HEK293 (cell line): ENCODE measurements at regions not wholly inside any gene's neighbourhood (a gene's known extent, or its start where the extent isn't known, plus 50 kb on each side); places are given as distances from the start of the nearest gene placed in this dataset.

Experiments used
- CTCF ChIA-PET: fragments of 350-600 bp; formaldehyde crosslinking; extraction: SDS; loops from one replicate; lab custom pipeline; 2021; ENCODE audit warnings: antibody characterized with exemption; lab: Yijun Ruan, JAX
- POLR2A ChIA-PET: fragments of 300-600 bp; formaldehyde crosslinking; extraction: SDS; loops from one replicate; lab custom pipeline; 2020; ENCODE audit warnings: antibody characterized with exemption, inconsistent platforms; lab: Yijun Ruan, JAX
- H3K27ac ChIP-seq: fragments of 200-500 bp; sonication (Bioruptor generic); 2 replicates; pipeline ENCODE4 v1.5.1; 2014; ENCODE audit warnings: low read depth, low read length, control low read depth, inconsistent platforms; ENCODE audit errors: extremely low read depth
- H3K36me3 ChIP-seq, 2 experiments: fragments of 200-500 bp in 1 of 2; sonication (Bioruptor generic) in 1 of 2; 1 replicate in 1 of 2; 2 replicates in 1 of 2; pipeline ENCODE4 v1.5.1; 2014 to 2017; ENCODE audit warnings: inconsistent platforms in 2 of 2, low read length in 2 of 2; ENCODE audit not compliant: control insufficient read depth in 2 of 2, insufficient read depth in 1 of 2
- H3K4me1 ChIP-seq: fragments of 200-500 bp; sonication (Bioruptor generic); 2 replicates; pipeline ENCODE4 v1.5.1; 2014; ENCODE audit warnings: mild to moderate bottlenecking, low read length, inconsistent platforms; ENCODE audit not compliant: control insufficient read depth, insufficient read depth
- H3K4me3 ChIP-seq: 2 replicates; pipeline ENCODE4 v1.5.1; 2011; ENCODE audit warnings: low read depth, mild to moderate bottlenecking, control low read depth, low read length, moderate library complexity
- H3K9me3 ChIP-seq: fragments of 200-500 bp; sonication (Bioruptor generic); 2 replicates; pipeline ENCODE4 v1.5.1; 2014; ENCODE audit warnings: low read depth, low read length, inconsistent platforms; ENCODE audit not compliant: control insufficient read depth, insufficient read depth
- GLI4 ChIP-seq: fragments of 450-650 bp; formaldehyde crosslinking; IDR thresholded peaks from 2 replicates; pipeline ENCODE4 v1.5.1; 2016; ENCODE audit warnings: missing biosample characterization, missing genetic modification characterization
- HOXA7 ChIP-seq: sonication (generic); formaldehyde crosslinking; IDR thresholded peaks from 2 replicates; pipeline ENCODE4 v1.8.1; 2022; ENCODE audit warnings: missing genetic modification reagents, borderline replicate concordance
- KLF1 ChIP-seq: fragments of 450-650 bp; formaldehyde crosslinking; IDR thresholded peaks from 2 replicates; pipeline ENCODE4 v1.5.1; 2016; ENCODE audit warnings: missing biosample characterization, missing genetic modification characterization
- OSR2 ChIP-seq: fragments of 450-650 bp; formaldehyde crosslinking; IDR thresholded peaks from 2 replicates; pipeline ENCODE4 v1.5.1; 2016; ENCODE audit warnings: missing biosample characterization, missing genetic modification characterization
- PRDM1 ChIP-seq: fragments of 450-650 bp; formaldehyde crosslinking; IDR thresholded peaks from 2 replicates; pipeline ENCODE4; 2016; ENCODE audit warnings: missing biosample characterization, missing genetic modification characterization
- SCRT2 ChIP-seq: fragments of 450-650 bp; formaldehyde crosslinking; IDR thresholded peaks from 2 replicates; pipeline ENCODE4 v1.5.1; 2016; ENCODE audit warnings: missing biosample characterization, missing genetic modification characterization
- ZBTB8A ChIP-seq: fragments of 450-650 bp; formaldehyde crosslinking; IDR thresholded peaks from 2 replicates; pipeline ENCODE4 v1.5.1; 2016; ENCODE audit warnings: missing biosample characterization, missing genetic modification characterization
- ZNF114 ChIP-seq: fragments of 450-650 bp; formaldehyde crosslinking; IDR thresholded peaks from 2 replicates; pipeline ENCODE4 v1.5.0; 2017; ENCODE audit warnings: missing biosample characterization, missing genetic modification characterization
- ZNF157 ChIP-seq: fragments of 450-650 bp; formaldehyde crosslinking; IDR thresholded peaks from 2 replicates; pipeline ENCODE4 v1.5.1; 2016; ENCODE audit warnings: missing biosample characterization, missing genetic modification characterization
- ZNF175 ChIP-seq: fragments of 450-650 bp; formaldehyde crosslinking; IDR thresholded peaks from 2 replicates; pipeline ENCODE4 v1.5.1; 2016; ENCODE audit warnings: missing biosample characterization, missing genetic modification characterization
- ZNF2 ChIP-seq: fragments of 450-650 bp; formaldehyde crosslinking; IDR thresholded peaks from 2 replicates; pipeline ENCODE4 v1.5.1; 2016; ENCODE audit warnings: missing biosample characterization, missing genetic modification characterization
- ZNF223 ChIP-seq: fragments of 450-650 bp; formaldehyde crosslinking; IDR thresholded peaks from 2 replicates; pipeline ENCODE4 v1.5.1; 2016; ENCODE audit warnings: missing biosample characterization, missing genetic modification characterization
- ZNF341 ChIP-seq: fragments of 450-650 bp; formaldehyde crosslinking; IDR thresholded peaks from 2 replicates; pipeline ENCODE4; 2016; ENCODE audit warnings: low read depth, missing biosample characterization, missing genetic modification characterization
- ZNF391 ChIP-seq: fragments of 450-650 bp; formaldehyde crosslinking; IDR thresholded peaks from 2 replicates; pipeline ENCODE4 v1.5.1; 2016; ENCODE audit warnings: low read depth, missing biosample characterization, missing genetic modification characterization, borderline replicate concordance
- ZNF394 ChIP-seq: fragments of 450-650 bp; formaldehyde crosslinking; IDR thresholded peaks from 2 replicates; pipeline ENCODE4 v1.5.1; 2016; ENCODE audit warnings: missing biosample characterization, missing genetic modification characterization, mild to moderate bottlenecking, moderate library complexity, borderline replicate concordance
- ZNF501 ChIP-seq: fragments of 450-650 bp; formaldehyde crosslinking; IDR thresholded peaks from 2 replicates; pipeline ENCODE4 v1.5.1; 2016; ENCODE audit warnings: missing biosample characterization, missing genetic modification characterization
- ZNF510 ChIP-seq: fragments of 450-650 bp; formaldehyde crosslinking; IDR thresholded peaks from 2 replicates; pipeline ENCODE4 v1.5.1; 2018; ENCODE audit warnings: mild to moderate bottlenecking, missing genetic modification characterization, missing biosample characterization; ENCODE audit not compliant: insufficient replicate concordance
- ZNF513 ChIP-seq: fragments of 450-650 bp; IDR thresholded peaks from 2 replicates; pipeline ENCODE4 v1.5.1; 2018; ENCODE audit warnings: missing biosample characterization, missing genetic modification characterization
- ZNF530 ChIP-seq: fragments of 450-650 bp; formaldehyde crosslinking; IDR thresholded peaks from 2 replicates; pipeline ENCODE4 v1.5.1; 2016; ENCODE audit warnings: low read depth, missing biosample characterization, missing genetic modification characterization
- ZNF548 ChIP-seq: fragments of 450-650 bp; formaldehyde crosslinking; IDR thresholded peaks from 2 replicates; pipeline ENCODE4 v1.5.1; 2016; ENCODE audit warnings: missing biosample characterization, missing genetic modification characterization
- ZNF658 ChIP-seq: fragments of 450-650 bp; formaldehyde crosslinking; IDR thresholded peaks from 2 replicates; pipeline ENCODE4; 2016; ENCODE audit warnings: missing biosample characterization, missing genetic modification characterization
- ZNF76 ChIP-seq: fragments of 450-650 bp; formaldehyde crosslinking; IDR thresholded peaks from 2 replicates; pipeline ENCODE4; 2016; ENCODE audit warnings: low read depth, missing biosample characterization, missing genetic modification characterization, borderline replicate concordance
- TF ChIP-seq, protein P1 (sequence below): fragments of 450-650 bp; formaldehyde crosslinking; IDR thresholded peaks from 2 replicates; pipeline ENCODE4 v1.5.1; 2016; ENCODE audit warnings: missing biosample characterization, missing genetic modification characterization
- TF ChIP-seq, protein P2 (sequence below): fragments of 450-650 bp; formaldehyde crosslinking; IDR thresholded peaks from 2 replicates; pipeline ENCODE4 v1.5.1; 2016; ENCODE audit warnings: missing biosample characterization, missing genetic modification characterization, borderline replicate concordance
- TF ChIP-seq, protein P3 (sequence below): fragments of 450-650 bp; formaldehyde crosslinking; IDR thresholded peaks from 2 replicates; pipeline ENCODE4 v1.5.1; 2017; ENCODE audit warnings: missing biosample characterization, missing genetic modification characterization

- TF ChIP-seq, protein P1, sequence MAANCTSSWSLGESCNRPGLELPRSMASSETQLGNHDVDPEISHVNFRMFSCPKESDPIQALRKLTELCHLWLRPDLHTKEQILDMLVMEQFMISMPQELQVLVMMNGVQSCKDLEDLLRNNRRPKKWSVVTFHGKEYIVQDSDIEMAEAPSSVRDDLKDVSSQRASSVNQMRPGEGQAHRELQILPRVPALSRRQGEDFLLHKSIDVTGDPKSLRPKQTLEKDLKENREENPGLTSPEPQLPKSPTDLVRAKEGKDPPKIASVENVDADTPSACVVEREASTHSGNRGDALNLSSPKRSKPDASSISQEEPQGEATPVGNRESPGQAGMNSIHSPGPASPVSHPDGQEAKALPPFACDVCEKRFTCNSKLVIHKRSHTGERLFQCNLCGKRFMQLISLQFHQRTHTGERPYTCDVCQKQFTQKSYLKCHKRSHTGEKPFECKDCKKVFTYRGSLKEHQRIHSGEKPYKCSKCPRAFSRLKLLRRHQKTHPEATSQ (tag by site-specific recombination) = no peak
- no peak for TF ChIP-seq ZBTB8A (tag by site-specific recombination)
Observed at GRCh38 chr9:73773896-73774295, 622.2 kb downstream of the ANXA1 start (continued).

GRCh38 chr9:73775757-73776156, 624.1 kb downstream of the ANXA1 start:
- ChIA-PET CTCF (no interaction called here), POLR2A (no interaction called here)
- Histone ChIP-seq H3K9me3 (no peaks in the 10 kb centered on the region), H3K27ac (no peak overlapping the region), H3K36me3 (no peaks in the 10 kb centered on the region), H3K4me1 (no peaks in the 10 kb centered on the region), H3K4me3 (no peak overlapping the region)
- TF ChIP-seq, protein P2, sequence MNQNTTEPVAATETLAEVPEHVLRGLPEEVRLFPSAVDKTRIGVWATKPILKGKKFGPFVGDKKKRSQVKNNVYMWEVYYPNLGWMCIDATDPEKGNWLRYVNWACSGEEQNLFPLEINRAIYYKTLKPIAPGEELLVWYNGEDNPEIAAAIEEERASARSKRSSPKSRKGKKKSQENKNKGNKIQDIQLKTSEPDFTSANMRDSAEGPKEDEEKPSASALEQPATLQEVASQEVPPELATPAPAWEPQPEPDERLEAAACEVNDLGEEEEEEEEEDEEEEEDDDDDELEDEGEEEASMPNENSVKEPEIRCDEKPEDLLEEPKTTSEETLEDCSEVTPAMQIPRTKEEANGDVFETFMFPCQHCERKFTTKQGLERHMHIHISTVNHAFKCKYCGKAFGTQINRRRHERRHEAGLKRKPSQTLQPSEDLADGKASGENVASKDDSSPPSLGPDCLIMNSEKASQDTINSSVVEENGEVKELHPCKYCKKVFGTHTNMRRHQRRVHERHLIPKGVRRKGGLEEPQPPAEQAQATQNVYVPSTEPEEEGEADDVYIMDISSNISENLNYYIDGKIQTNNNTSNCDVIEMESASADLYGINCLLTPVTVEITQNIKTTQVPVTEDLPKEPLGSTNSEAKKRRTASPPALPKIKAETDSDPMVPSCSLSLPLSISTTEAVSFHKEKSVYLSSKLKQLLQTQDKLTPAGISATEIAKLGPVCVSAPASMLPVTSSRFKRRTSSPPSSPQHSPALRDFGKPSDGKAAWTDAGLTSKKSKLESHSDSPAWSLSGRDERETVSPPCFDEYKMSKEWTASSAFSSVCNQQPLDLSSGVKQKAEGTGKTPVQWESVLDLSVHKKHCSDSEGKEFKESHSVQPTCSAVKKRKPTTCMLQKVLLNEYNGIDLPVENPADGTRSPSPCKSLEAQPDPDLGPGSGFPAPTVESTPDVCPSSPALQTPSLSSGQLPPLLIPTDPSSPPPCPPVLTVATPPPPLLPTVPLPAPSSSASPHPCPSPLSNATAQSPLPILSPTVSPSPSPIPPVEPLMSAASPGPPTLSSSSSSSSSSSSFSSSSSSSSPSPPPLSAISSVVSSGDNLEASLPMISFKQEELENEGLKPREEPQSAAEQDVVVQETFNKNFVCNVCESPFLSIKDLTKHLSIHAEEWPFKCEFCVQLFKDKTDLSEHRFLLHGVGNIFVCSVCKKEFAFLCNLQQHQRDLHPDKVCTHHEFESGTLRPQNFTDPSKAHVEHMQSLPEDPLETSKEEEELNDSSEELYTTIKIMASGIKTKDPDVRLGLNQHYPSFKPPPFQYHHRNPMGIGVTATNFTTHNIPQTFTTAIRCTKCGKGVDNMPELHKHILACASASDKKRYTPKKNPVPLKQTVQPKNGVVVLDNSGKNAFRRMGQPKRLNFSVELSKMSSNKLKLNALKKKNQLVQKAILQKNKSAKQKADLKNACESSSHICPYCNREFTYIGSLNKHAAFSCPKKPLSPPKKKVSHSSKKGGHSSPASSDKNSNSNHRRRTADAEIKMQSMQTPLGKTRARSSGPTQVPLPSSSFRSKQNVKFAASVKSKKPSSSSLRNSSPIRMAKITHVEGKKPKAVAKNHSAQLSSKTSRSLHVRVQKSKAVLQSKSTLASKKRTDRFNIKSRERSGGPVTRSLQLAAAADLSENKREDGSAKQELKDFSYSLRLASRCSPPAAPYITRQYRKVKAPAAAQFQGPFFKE (tag by site-specific recombination) = no peak
- TF ChIP-seq ZNF223 = no peak
- TF ChIP-seq ZNF548 = no peak
- no peak for TF ChIP-seq ZNF510 (tag by site-specific recombination)
- TF ChIP-seq ZNF530 (tag by site-specific recombination) = no peak
- TF ChIP-seq OSR2 (tag by site-specific recombination) = no peak
- no peak for TF ChIP-seq ZNF513 (tag by site-specific recombination)
- TF ChIP-seq KLF1 = no peak
- no peak for TF ChIP-seq ZNF175 (tag by site-specific recombination)
- TF ChIP-seq ZNF2 = no peak

DNA sequence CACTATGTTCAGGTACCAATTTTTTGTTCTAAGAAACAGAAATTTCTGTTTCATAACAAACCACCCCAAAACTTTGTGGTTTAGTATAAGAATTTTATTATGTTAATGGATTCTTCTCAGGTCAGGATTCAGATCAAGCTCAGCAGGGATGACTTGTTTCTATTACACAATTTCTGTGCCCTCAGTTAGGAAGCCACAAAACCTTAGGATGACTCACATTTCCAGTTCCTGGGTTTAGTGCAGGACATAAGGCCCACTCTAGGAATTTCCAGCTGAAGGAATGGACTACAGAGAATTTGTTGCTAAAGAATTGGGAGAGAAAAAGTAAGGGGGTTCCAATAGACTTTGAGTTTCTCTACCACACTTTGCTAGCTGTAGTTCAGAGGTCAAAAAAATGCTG, 629.3 kb downstream of the ANXA1 start:
- Histone ChIP-seq H3K4me3 (no peak overlapping the region), H3K36me3 (no peaks in the 10 kb centered on the region), H3K9me3 (no peaks in the 10 kb centered on the region), H3K27ac (no peak overlapping the region), H3K4me1 (no peaks in the 10 kb centered on the region)
- no peak for TF ChIP-seq ZNF391 (tag by site-specific recombination)
- no peak for TF ChIP-seq PRDM1 (tag by site-specific recombination)
- TF ChIP-seq ZNF341 (tag by site-specific recombination) = no peak
- no peak for TF ChIP-seq ZNF501
- TF ChIP-seq HOXA7 (CRISPR knock-in tag) = no peak
- no peak for TF ChIP-seq ZNF76
- TF ChIP-seq ZNF157 (tag by site-specific recombination) = no peak
- TF ChIP-seq, protein P3, sequence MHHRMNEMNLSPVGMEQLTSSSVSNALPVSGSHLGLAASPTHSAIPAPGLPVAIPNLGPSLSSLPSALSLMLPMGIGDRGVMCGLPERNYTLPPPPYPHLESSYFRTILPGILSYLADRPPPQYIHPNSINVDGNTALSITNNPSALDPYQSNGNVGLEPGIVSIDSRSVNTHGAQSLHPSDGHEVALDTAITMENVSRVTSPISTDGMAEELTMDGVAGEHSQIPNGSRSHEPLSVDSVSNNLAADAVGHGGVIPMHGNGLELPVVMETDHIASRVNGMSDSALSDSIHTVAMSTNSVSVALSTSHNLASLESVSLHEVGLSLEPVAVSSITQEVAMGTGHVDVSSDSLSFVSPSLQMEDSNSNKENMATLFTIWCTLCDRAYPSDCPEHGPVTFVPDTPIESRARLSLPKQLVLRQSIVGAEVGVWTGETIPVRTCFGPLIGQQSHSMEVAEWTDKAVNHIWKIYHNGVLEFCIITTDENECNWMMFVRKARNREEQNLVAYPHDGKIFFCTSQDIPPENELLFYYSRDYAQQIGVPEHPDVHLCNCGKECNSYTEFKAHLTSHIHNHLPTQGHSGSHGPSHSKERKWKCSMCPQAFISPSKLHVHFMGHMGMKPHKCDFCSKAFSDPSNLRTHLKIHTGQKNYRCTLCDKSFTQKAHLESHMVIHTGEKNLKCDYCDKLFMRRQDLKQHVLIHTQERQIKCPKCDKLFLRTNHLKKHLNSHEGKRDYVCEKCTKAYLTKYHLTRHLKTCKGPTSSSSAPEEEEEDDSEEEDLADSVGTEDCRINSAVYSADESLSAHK (tag by site-specific recombination) = no peak
- no peak for TF ChIP-seq ZNF114 (tag by site-specific recombination)
- no peak for TF ChIP-seq ZNF394 (tag by site-specific recombination)
- no peak for TF ChIP-seq GLI4 (tag by site-specific recombination)
- TF ChIP-seq ZNF658 (tag by site-specific recombination) = no peak
- no peak for TF ChIP-seq SCRT2 (tag by site-specific recombination)
- POLR2A ChIA-PET = no interaction called here
- CTCF ChIA-PET = no interaction called here
